Prostate gland (tissue), 2 donors: ENCODE measurements at regions not wholly inside any gene's neighbourhood (a gene's known extent, or its start where the extent isn't known, plus 50 kb on each side); places are given as distances from the start of the nearest gene placed in this dataset.
A peak's percentile ranks its signal among the peaks of the same experiment; 100 is the strongest.

Source experiments
- DNase-seq: peaks from one replicate; pipeline ENCODE4 v3.0.0-alpha.2; 2019; ENCODE audit warnings: low spot score
- H3K27ac ChIP-seq, 2 donors: fragments of 200-600 bp; sonication (generic); 2 replicates each; pipeline ENCODE4 v1.5.1; 2017 to 2019
- H3K27me3 ChIP-seq: fragments of 200-600 bp; sonication (generic); replicated peaks from 2 replicates; pipeline ENCODE4 v1.5.1; 2019; ENCODE audit not compliant: insufficient read depth
- H3K36me3 ChIP-seq, 2 donors: fragments of 200-600 bp; sonication (generic); 1 replicate in 1 of 2; 2 replicates in 1 of 2; pipeline versions ENCODE4 v1.5.1 to v1.8.1; 2017 to 2019
- H3K4me1 ChIP-seq: fragments of 200-600 bp; sonication (generic); replicated peaks from 2 replicates; pipeline ENCODE4 v1.5.1; 2019
- H3K4me3 ChIP-seq, 2 donors: fragments of 200-600 bp; sonication (generic); 2 replicates each; pipeline ENCODE4 v1.5.1; 2017 to 2019
- H3K9me3 ChIP-seq: fragments of 200-600 bp; sonication (generic); 2 replicates; pipeline ENCODE4 v1.5.1; 2017
- POLR2A ChIP-seq: fragments of 450-650 bp; IDR thresholded peaks from one replicate; pipeline ENCODE4 v1.6.1; 2016; ENCODE audit warnings: antibody characterized with exemption, mild to moderate bottlenecking
- POLR2AphosphoS5 ChIP-seq: sonication (generic); formaldehyde crosslinking; IDR thresholded peaks from one replicate; pipeline ENCODE4 v1.6.1; 2017; ENCODE audit warnings: antibody characterized with exemption
- WGBS: methylation state at CpG from one replicate; pipeline ENCODE4 v1.1.5; 2018; 5-methylcytosine and 5-hydroxymethylcytosine counted together
- intact Hi-C: fragments of 100-400 bp; cut with DNase I; formaldehyde crosslinking; loops from one replicate; pipeline ENCODE4 v1.14.2; 2022
- TF ChIP-seq, protein P1 (sequence below), 4 experiments: fragments of 200-600 bp in 2 of 4; fragments of 450-650 bp in 2 of 4; sonication (generic) in 2 of 4; IDR thresholded peaks; 1 replicate in 3 of 4; 2 replicates in 1 of 4; pipeline ENCODE4 v1.5.1; 2016 to 2019; ENCODE audit warnings: antibody characterized with exemption in 4 of 4, mild to moderate bottlenecking in 2 of 4, moderate library complexity in 2 of 4

DNA sequence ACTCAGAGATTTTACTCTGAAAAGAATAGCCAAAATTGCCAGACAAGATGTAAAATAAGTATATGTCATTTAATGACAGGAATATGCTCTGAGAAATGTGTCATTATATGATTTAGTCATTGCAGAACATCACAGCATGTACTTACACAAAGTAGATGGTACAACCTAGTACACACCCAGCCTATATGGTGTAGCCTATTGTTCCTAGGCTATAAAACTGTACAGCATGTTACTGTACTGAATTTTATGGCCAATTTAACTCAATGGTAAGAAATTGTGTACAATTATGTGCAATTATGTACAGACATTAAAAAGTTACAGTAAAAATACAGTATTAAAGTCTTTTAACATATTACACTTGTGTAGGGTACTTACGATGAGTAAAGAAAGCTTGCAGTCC, 311.9 kb upstream of the EPHA7 start:
- no peak overlapping the region for H3K4me3 ChIP-seq
- TF ChIP-seq POLR2AphosphoS5 = no peak
- TF ChIP-seq, protein P1, sequence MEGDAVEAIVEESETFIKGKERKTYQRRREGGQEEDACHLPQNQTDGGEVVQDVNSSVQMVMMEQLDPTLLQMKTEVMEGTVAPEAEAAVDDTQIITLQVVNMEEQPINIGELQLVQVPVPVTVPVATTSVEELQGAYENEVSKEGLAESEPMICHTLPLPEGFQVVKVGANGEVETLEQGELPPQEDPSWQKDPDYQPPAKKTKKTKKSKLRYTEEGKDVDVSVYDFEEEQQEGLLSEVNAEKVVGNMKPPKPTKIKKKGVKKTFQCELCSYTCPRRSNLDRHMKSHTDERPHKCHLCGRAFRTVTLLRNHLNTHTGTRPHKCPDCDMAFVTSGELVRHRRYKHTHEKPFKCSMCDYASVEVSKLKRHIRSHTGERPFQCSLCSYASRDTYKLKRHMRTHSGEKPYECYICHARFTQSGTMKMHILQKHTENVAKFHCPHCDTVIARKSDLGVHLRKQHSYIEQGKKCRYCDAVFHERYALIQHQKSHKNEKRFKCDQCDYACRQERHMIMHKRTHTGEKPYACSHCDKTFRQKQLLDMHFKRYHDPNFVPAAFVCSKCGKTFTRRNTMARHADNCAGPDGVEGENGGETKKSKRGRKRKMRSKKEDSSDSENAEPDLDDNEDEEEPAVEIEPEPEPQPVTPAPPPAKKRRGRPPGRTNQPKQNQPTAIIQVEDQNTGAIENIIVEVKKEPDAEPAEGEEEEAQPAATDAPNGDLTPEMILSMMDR (IDR thresholded peaks at IDR 0.05) = no peak
- no peak for TF ChIP-seq POLR2A
- no peak for DNase-seq
- WGBS = 52% methylated on average over 1 of the region's 1 CpG
- no peaks in the 10 kb centered on the region for H3K9me3 ChIP-seq
- intact Hi-C loops = no loop called here
- H3K27me3 ChIP-seq = no peaks in the 10 kb centered on the region
- no peaks in the 10 kb centered on the region for H3K36me3 ChIP-seq
- H3K27ac ChIP-seq = no peak overlapping the region
- no peaks in the 10 kb centered on the region for H3K4me1 ChIP-seq

DNA sequence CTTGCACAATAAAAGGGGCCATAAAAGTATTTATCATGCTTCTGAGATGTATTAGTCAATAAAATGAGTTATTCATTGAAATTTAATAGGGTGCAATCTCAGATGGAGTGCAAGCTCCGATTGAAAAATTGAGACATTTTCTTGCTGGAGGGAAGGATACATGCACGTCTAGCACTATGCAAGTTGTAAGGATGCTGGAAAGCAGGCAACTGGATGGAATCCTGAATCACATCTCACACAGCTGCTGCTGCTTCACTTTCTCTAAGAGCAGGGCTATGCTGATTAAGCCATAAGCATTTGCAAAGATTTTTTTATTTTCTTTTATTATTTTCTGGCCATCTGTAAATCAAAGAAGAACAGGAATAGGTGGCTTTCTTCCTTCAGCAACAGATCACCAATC, 308.8 kb upstream of the EPHA7 start:
- no peaks in the 10 kb centered on the region for H3K9me3 ChIP-seq
- no peak overlapping the region for H3K27ac ChIP-seq
- H3K4me3 ChIP-seq = no peak overlapping the region
- no peaks in the 10 kb centered on the region for H3K36me3 ChIP-seq
- no peak for DNase-seq
- WGBS = 35% methylated on average over 2 of the region's 2 CpGs
- no peaks in the 10 kb centered on the region for H3K4me1 ChIP-seq
- TF ChIP-seq POLR2AphosphoS5 = no peak
- no peak for TF ChIP-seq POLR2A
- TF ChIP-seq, protein P1 (IDR thresholded peaks at IDR 0.05) = no peak
- intact Hi-C loops = no loop called here
- no peaks in the 10 kb centered on the region for H3K27me3 ChIP-seq

DNA sequence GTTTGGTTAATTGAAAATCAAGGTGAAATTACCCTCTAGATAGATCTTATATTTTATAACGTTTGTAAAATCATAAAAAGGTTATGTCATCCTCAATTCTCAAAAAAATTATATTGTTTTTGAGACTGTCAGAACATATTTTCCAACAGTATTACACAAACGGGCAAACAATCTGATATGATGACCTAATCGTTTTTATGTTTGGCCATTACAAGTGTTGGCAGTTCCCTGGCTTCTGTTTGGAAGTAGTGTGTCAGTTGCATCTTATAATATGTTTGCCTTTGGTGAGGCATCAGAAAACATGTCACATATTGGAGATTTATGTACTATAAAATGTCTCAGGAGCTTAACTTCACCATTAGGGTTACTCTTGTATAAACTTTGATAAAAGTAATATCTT, 308.1 kb upstream of the EPHA7 start:
- DNase-seq = no peak
- TF ChIP-seq, protein P1 (IDR thresholded peaks at IDR 0.05) = no peak
- no peak for TF ChIP-seq POLR2AphosphoS5
- TF ChIP-seq POLR2A = no peak
- Histone ChIP-seq H3K9me3 (no peaks in the 10 kb centered on the region), H3K4me3 (no peak overlapping the region), H3K36me3 (no peaks in the 10 kb centered on the region), H3K27me3 (no peaks in the 10 kb centered on the region), H3K4me1 (no peaks in the 10 kb centered on the region), H3K27ac (no peak overlapping the region)
- intact Hi-C loops = no loop called here
- WGBS = 21% methylated on average over 3 of the region's 3 CpGs

DNA sequence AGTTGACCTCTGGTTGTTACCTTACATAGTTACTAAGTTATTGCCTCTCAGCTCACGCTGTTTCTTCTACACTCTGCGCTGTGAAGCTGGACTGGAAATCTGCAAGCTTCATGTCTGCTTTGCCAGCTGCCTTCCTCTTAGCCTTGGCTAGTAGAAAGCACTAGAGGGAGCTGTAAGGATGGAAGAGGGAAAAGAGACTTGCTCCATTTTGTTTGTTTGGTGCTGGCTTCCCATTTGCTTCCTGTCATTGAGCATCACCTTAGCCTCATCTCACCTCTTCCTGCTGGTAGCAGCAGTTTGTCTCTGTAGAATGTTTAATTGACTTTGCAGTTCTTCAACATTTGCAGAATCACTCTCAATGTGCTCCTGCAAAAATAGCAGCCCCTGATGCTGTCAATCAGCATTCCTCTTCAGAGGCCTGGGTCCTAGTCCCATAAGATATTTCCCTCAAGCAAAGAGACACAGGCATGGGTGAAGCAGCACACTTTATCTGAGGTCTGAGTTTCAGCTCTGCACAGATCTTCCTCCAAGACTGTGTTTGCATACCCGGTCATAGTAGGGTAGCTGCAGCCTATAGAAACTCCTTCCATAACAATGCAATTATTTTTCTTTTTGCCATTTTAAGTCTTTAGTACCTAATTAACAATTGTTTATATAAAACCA, 302.2 kb upstream of the EPHA7 start:
- Histone ChIP-seq H3K36me3 (no peaks in the 10 kb centered on the region), H3K27me3 (no peaks in the 10 kb centered on the region), H3K4me1 (no peaks in the 10 kb centered on the region), H3K9me3 (no peaks in the 10 kb centered on the region), H3K4me3 (no peak overlapping the region), H3K27ac (no peak overlapping the region)
- no peak for TF ChIP-seq POLR2AphosphoS5
- TF ChIP-seq, protein P1 (IDR thresholded peaks at IDR 0.05) = peak in 2 of 4 experiments; percentile 8 to 29
- WGBS = 83% methylated on average over 3 of the region's 3 CpGs
- intact Hi-C loops = no loop called here
- DNase-seq = peak; percentile 4

DNA sequence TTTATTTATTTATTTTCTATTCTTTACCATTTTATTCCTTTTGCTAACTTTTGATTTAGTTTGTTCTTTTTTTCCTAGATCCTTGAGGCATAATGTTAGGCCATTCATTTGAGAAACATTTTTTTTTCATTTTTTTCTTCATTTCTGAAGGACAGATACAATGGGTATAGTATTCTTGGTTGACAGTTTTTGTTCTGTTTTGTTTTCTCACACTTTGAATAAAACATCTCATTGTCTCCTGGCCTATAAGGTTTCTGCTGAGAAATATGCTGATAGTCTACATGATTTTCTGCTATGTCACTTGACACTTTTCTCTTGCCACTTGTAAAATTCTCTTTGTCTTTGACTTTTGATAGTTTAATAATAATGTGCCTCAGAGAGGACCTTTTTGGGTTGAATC, 294.6 kb upstream of the EPHA7 start:
- TF ChIP-seq, protein P1 (IDR thresholded peaks at IDR 0.05) = no peak
- TF ChIP-seq POLR2AphosphoS5 (no peak), POLR2A (no peak)
- H3K4me1 ChIP-seq = no peaks in the 10 kb centered on the region
- no peak overlapping the region for H3K27ac ChIP-seq
- no peak for DNase-seq
- intact Hi-C loops = no loop called here
- no peaks in the 10 kb centered on the region for H3K27me3 ChIP-seq
- no peak overlapping the region for H3K4me3 ChIP-seq
- H3K36me3 ChIP-seq = no peaks in the 10 kb centered on the region
- H3K9me3 ChIP-seq = no peaks in the 10 kb centered on the region
